Pancreas (tissue), 10 donors: ENCODE measurements at regions not wholly inside any gene's neighbourhood (a gene's known extent, or its start where the extent isn't known, plus 50 kb on each side); places are given as distances from the start of the nearest gene placed in this dataset.

ENCODE experiments used
- ATAC-seq, 4 donors: fragments of 200-7000 bp; cut with Tn5 transposase; one replicate each; pipeline versions ENCODE4 v1.8.0 to v1.9.1; 2020; ENCODE audit warnings: mild to moderate bottlenecking in 4 of 4, moderate library complexity in 4 of 4
- DNase-seq, 6 donors: peaks; one replicate each; pipeline ENCODE4 v3.0.0-alpha.2; 2020
- FAIRE-seq: peaks from 2 replicates; lab custom pipeline; 2012; peaks lifted over from hg19 to GRCh38; lab: Jason Lieb, UNC
- H3K27ac ChIP-seq, 4 donors: fragments of 200-600 bp; sonication (generic); 1 replicate in 3 of 4; 2 replicates in 1 of 4; pipeline versions ENCODE4 v1.5.0 to v1.8.0; 2020
- H3K27me3 ChIP-seq, 4 donors: fragments of 200-600 bp; one replicate each; pipeline ENCODE4 v1.8.0; 2021
- H3K36me3 ChIP-seq, 3 donors: fragments of 200-600 bp; sonication (generic) in 1 of 3; one replicate each; pipeline versions ENCODE4 v1.5.0 to v1.8.0; 2020 to 2021
- H3K4me1 ChIP-seq, 3 donors: fragments of 200-600 bp; one replicate each; pipeline ENCODE4 v1.8.0; 2021
- H3K4me3 ChIP-seq, 4 donors: fragments of 200-600 bp; sonication (generic) in 2 of 4; one replicate each; pipeline versions ENCODE4 v1.5.0 to v1.8.0; 2020 to 2021
- H3K9me3 ChIP-seq, 4 donors: fragments of 200-600 bp; one replicate each; pipeline ENCODE4 v1.8.0; 2021
- CTCF ChIP-seq, 4 donors: fragments of 200-600 bp; sonication (generic) in 3 of 4; IDR thresholded peaks; one replicate each; pipeline versions ENCODE4 v1.5.0 to v1.8.0; 2021; ENCODE audit warnings: antibody characterized with exemption in 4 of 4
- WGBS, 2 donors: extraction: QIAGEN DNeasy Blood & Tissue Kit; methylation state at CpG; one replicate each; pipeline ENCODE4 v1.1.7; 2013; 5-methylcytosine and 5-hydroxymethylcytosine counted together
- intact Hi-C, 3 donors: fragments of 100-400 bp; cut with DNase I; formaldehyde crosslinking; loops; one replicate each; pipeline versions ENCODE4 v1.11.1 to v1.14.2; 2022
- donor health status: healthy with polysubstance abuse.
- donor health status: DM: no; HTN: no; CAD: no; lungs with moderate emphysema.
- donor health status: DM: no; HTN: no; CAD: no.
- donor health status: control.
- donor health status: control.
- donor health status: Bipolar disorder and iron deficiency.
- donor health status: DM: yes; HTN: yes; CAD: no.
- donor health status: DM: no; HTN: no; CAD: no.
- donor health status: DM: no; HTN: no; CAD: no.
- donor health status: DM: yes; HTN: yes; CAD: no.

GRCh38 chr12:115400011-115400410 is 716.0 kb upstream of the TBX3 start:
- Histone ChIP-seq H3K36me3 (no peaks in the 10 kb centered on the region), H3K9me3 (no peaks in the 10 kb centered on the region), H3K27ac (no peak overlapping the region), H3K4me3 (no peak overlapping the region), H3K27me3 (peaks cover 0 to 4% (median 0%) of the 10 kb centered on the region in 4 donors), H3K4me1 (no peaks in the 10 kb centered on the region)
- TF ChIP-seq CTCF (IDR thresholded peaks at IDR 0.05): no peak
- intact Hi-C loops: no loop called here
- FAIRE-seq (no peak), DNase-seq (no peak), ATAC-seq (no peak)
- WGBS, 2 donors: 81 to 92% methylated on average over 4 of the region's 4 CpGs

GRCh38 chr12:115398311-115398781 is 714.4 kb upstream of the TBX3 start:
- Histone ChIP-seq H3K4me1 (no peaks in the 10 kb centered on the region), H3K36me3 (no peaks in the 10 kb centered on the region), H3K27ac (no peak overlapping the region), H3K27me3 (peaks cover 0 to 4% (median 0%) of the 10 kb centered on the region in 4 donors), H3K9me3 (no peaks in the 10 kb centered on the region), H3K4me3 (no peak overlapping the region)
- ATAC-seq (no peak), DNase-seq (no peak), FAIRE-seq (no peak)
- 26 to 37% methylated on average over 4 of the region's 4 CpGs for WGBS, 2 donors
- intact Hi-C loops: no loop called here
- no peak for TF ChIP-seq CTCF (IDR thresholded peaks at IDR 0.05)

GRCh38 chr12:115396567-115396966 is 712.6 kb upstream of the TBX3 start:
- peaks cover 0 to 4% (median 0%) of the 10 kb centered on the region in 4 donors for H3K27me3 ChIP-seq
- FAIRE-seq: no peak
- no peak for DNase-seq
- H3K4me3 ChIP-seq: no peak overlapping the region
- H3K4me1 ChIP-seq: no peaks in the 10 kb centered on the region
- ATAC-seq: no peak
- H3K36me3 ChIP-seq: no peaks in the 10 kb centered on the region
- no peak for TF ChIP-seq CTCF (IDR thresholded peaks at IDR 0.05)
- H3K9me3 ChIP-seq: peaks cover 0 to 5% (median 0%) of the 10 kb centered on the region in 4 donors
- no peak overlapping the region for H3K27ac ChIP-seq
- intact Hi-C loops: no loop called here

GRCh38 chr12:115394496-115395220 is 710.7 kb upstream of the TBX3 start:
- no peak for DNase-seq
- no peaks in the 10 kb centered on the region for H3K36me3 ChIP-seq
- H3K4me3 ChIP-seq: no peak overlapping the region
- no peak for FAIRE-seq
- ATAC-seq: peak in 2 of 4 donors; percentile 43 to 55
- H3K9me3 ChIP-seq: peaks cover 0 to 5% (median 0%) of the 10 kb centered on the region in 4 donors
- no peak overlapping the region for H3K27ac ChIP-seq
- H3K4me1 ChIP-seq: no peaks in the 10 kb centered on the region
- peaks cover 0 to 5% (median 2%) of the 10 kb centered on the region in 4 donors for H3K27me3 ChIP-seq
- 18 to 26% methylated on average over 5 of the region's 5 CpGs for WGBS, 2 donors
- intact Hi-C loops: no loop called here
- no peak for TF ChIP-seq CTCF (IDR thresholded peaks at IDR 0.05)

GRCh38 chr12:115388139-115388538 is 704.2 kb upstream of the TBX3 start:
- Histone ChIP-seq H3K9me3 (peaks cover 0 to 5% (median 0%) of the 10 kb centered on the region in 4 donors), H3K36me3 (no peaks in the 10 kb centered on the region), H3K27ac (no peak overlapping the region), H3K4me1 (no peaks in the 10 kb centered on the region), H3K4me3 (no peak overlapping the region), H3K27me3 (peaks cover 0 to 5% (median 0%) of the 10 kb centered on the region in 4 donors)
- no peak for FAIRE-seq
- TF ChIP-seq CTCF (IDR thresholded peaks at IDR 0.05): no peak
- DNase-seq: no peak
- 43 to 56% methylated on average over 6 of the region's 6 CpGs for WGBS, 2 donors
- no peak for ATAC-seq
- intact Hi-C loops: no loop called here
